Activated CD4-positive, alpha-beta T cell treated with anti-CD3 and anti-CD28 coated beads, Interleukin-2, amount 10 ng/mL, durations not matched to agents 24 days and 14 days (primary cell): ENCODE measurements at regions not wholly inside any gene's neighbourhood (a gene's known extent, or its start where the extent isn't known, plus 50 kb on each side); places are given as distances from the start of the nearest gene placed in this dataset.

Experiments used
- DNase-seq: peaks from one replicate; pipeline ENCODE4 v3.0.0; 2022
- H3K27ac Mint-ChIP-seq: one replicate; pipeline ENCODE4 v1.8.0; 2022; ENCODE audit warnings: mild to moderate bottlenecking, mixed read lengths
- H3K27me3 Mint-ChIP-seq: one replicate; pipeline ENCODE4 v1.8.0; 2022; ENCODE audit warnings: mixed read lengths
- H3K36me3 Mint-ChIP-seq: one replicate; pipeline ENCODE4 v1.8.0; 2022; ENCODE audit warnings: low read depth, mild to moderate bottlenecking, mixed read lengths
- H3K4me1 Mint-ChIP-seq: one replicate; pipeline ENCODE4 v1.8.0; 2021; ENCODE audit warnings: mixed read lengths
- H3K4me3 Mint-ChIP-seq: one replicate; pipeline ENCODE4 v1.8.0; 2022; ENCODE audit warnings: mild to moderate bottlenecking, moderate library complexity, mixed read lengths
- H3K9me3 Mint-ChIP-seq: one replicate; pipeline ENCODE4 v1.8.0; 2021; ENCODE audit warnings: mixed read lengths
- intact Hi-C: fragments of 100-400 bp; cut with micrococcal nuclease; formaldehyde crosslinking; loops from one replicate; pipeline ENCODE4 v1.15.1; 2023

GRCh38 chr2:88320076-88320773 lies 132.3 kb downstream of the FOXI3 start:
- no peak overlapping the region for H3K4me3 Mint-ChIP-seq
- no peaks in the 10 kb centered on the region for H3K36me3 Mint-ChIP-seq
- no peaks in the 10 kb centered on the region for H3K9me3 Mint-ChIP-seq
- intact Hi-C loops, result no loop called here
- no peaks in the 10 kb centered on the region for H3K4me1 Mint-ChIP-seq
- DNase-seq, result no peak
- H3K27me3 Mint-ChIP-seq, result peaks cover 1% of the 10 kb centered on the region
- H3K27ac Mint-ChIP-seq, result no peak overlapping the region

GRCh38 chr2:88318956-88319330 lies 133.6 kb downstream of the FOXI3 start:
- Mint-ChIP-seq H3K4me3 (no peak overlapping the region), H3K27me3 (peaks cover 3% of the 10 kb centered on the region)

DNA sequence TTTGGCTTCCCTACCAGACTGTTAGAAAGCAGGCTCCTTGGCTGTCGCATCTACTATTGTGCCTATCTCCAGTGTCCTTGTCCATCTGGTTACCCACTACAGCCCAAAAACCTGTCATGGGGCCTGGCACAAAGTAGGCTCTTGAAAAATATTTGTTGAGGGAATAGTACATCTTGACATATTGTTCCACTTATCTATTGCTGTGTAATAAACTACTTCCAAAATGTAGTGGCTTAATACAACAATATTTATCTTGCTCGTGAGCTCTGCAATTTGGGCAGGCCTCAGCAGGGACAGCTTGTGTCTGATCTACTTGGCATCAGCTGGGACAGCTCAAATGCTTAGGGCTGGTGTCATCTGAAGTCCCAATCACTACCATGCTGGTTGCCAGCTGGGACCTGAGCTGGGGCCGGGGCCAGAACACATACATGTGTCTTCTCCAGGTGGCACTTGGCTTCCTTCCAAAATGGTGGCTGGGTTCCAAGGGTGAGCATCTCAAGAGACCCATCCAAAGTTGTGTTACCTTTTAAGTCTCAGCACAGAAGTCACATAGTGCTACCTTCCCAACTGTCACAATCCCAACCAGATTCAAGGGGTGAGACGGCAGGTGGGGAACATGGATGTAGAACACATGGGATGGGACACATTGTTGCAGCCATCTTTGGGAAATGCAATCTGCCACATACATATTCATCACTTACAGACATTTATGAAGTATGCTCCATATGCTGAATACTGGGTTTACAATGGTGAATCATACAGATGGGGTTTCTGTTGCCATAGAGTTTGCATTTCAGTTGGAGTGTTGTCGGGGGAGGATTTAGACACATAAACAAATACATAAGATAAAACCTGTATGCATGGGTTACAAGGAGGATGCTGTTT lies 134.2 kb downstream of the FOXI3 start:
- intact Hi-C loops, result no loop called here
- Mint-ChIP-seq H3K27ac (no peak overlapping the region), H3K4me1 (no peaks in the 10 kb centered on the region), H3K36me3 (no peaks in the 10 kb centered on the region), H3K27me3 (peaks cover 3% of the 10 kb centered on the region), H3K4me3 (no peak overlapping the region), H3K9me3 (no peaks in the 10 kb centered on the region)
- DNase-seq, result no peak

More at GRCh38 chr2:88318956-88319330, 133.6 kb downstream of the FOXI3 start:
- Mint-ChIP-seq H3K27ac (no peak overlapping the region), H3K36me3 (no peaks in the 10 kb centered on the region), H3K4me1 (no peaks in the 10 kb centered on the region), H3K9me3 (no peaks in the 10 kb centered on the region)
- intact Hi-C loops, result no loop called here
- no peak for DNase-seq

DNA sequence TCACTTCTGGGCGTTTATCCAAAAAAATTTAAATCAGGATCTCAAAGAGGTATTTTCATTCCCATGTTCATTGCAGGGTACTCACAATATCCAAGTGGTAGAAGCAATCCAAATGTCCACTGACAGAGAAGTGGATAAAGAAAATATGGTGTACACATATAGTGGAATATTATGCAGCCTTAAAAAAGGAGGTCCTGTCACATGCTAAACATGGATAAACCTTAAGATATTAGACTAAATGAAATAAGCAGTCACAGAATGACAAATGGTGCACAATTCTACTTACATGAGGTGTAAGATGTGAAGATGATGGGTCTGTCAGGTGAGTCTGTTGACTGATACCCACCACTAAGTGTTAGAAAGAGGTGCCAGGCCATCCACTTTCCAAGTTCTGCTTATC lies 140.6 kb downstream of the THNSL2 start:
- no peak overlapping the region for H3K27ac Mint-ChIP-seq

GRCh38 chr2:88307817-88308216 lies 137.7 kb downstream of the THNSL2 start:
- no peak overlapping the region for H3K4me3 Mint-ChIP-seq
- no peaks in the 10 kb centered on the region for H3K36me3 Mint-ChIP-seq
- intact Hi-C loops, result loop anchor here (2.0 kb wide), 1 partner anchor 117 kb away; no protein-coding TSS in a partner anchor
- H3K4me1 Mint-ChIP-seq, result no peaks in the 10 kb centered on the region
- peaks cover 3% of the 10 kb centered on the region for H3K9me3 Mint-ChIP-seq
- H3K27ac Mint-ChIP-seq, result no peak overlapping the region
- DNase-seq, result peak; percentile 66
- peaks cover 4% of the 10 kb centered on the region for H3K27me3 Mint-ChIP-seq

More for the DNA sequence above, 140.6 kb downstream of the THNSL2 start:
- H3K4me1 Mint-ChIP-seq, result no peaks in the 10 kb centered on the region
- H3K4me3 Mint-ChIP-seq, result no peak overlapping the region
- intact Hi-C loops, result no loop called here
- peaks cover 3% of the 10 kb centered on the region for H3K9me3 Mint-ChIP-seq
- no peaks in the 10 kb centered on the region for H3K36me3 Mint-ChIP-seq
- DNase-seq, result no peak
- H3K27me3 Mint-ChIP-seq, result peaks cover 3% of the 10 kb centered on the region

- Mint-ChIP-seq H3K4me3 (no peak overlapping the region), H3K27ac (no peak overlapping the region), H3K4me1 (no peaks in the 10 kb centered on the region), H3K9me3 (no peaks in the 10 kb centered on the region), H3K27me3 (peaks cover 4% of the 10 kb centered on the region), H3K36me3 (no peaks in the 10 kb centered on the region)
- DNase-seq, result no peak
- intact Hi-C loops, result no loop called here
Observed at GRCh38 chr2:88303865-88304264, 133.7 kb downstream of the THNSL2 start.

GRCh38 chr2:88296247-88296646 lies 126.1 kb downstream of the THNSL2 start:
- no peak overlapping the region for H3K4me3 Mint-ChIP-seq
- peaks cover 2% of the 10 kb centered on the region for H3K27me3 Mint-ChIP-seq
- H3K9me3 Mint-ChIP-seq, result no peaks in the 10 kb centered on the region
- intact Hi-C loops, result no loop called here
- no peaks in the 10 kb centered on the region for H3K4me1 Mint-ChIP-seq
- DNase-seq, result no peak
- no peaks in the 10 kb centered on the region for H3K36me3 Mint-ChIP-seq
- no peak overlapping the region for H3K27ac Mint-ChIP-seq

DNA sequence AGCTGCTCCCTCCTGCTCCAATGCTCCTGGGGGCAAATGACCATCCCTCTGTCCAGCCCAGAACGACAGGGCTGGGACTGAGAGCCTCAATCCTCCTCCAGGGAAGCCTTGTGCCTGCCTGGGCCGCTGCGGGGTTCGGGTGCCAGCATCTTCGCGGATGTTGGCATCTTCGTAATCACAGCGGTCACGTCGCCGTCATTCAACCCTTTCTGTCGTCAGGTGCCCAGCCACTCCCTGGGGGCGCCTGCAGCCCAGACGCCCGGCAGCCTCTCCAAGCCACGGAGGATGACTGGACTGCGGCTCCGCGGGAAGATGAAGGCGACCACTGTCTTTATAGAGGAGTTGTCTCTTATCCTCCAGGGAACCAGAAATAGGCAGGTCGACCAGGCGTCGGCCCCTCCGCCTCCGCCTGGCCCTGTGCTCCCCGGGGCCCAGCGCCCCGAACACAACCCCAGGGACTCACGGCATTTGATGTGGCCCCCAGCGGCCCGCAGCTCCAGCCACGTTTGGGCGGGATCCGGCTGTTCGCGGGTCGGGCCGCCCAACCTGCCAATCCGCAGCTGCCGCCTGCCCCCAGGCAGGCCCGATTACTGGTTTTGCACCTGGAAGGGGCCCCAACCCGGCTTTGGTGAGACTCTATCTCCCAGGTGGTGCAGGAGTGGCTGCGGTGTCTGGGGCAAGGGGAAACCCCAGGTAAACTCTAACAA lies 113.9 kb downstream of the THNSL2 start:
- no peak for DNase-seq
- Mint-ChIP-seq H3K27me3 (peaks cover 16% of the 10 kb centered on the region), H3K4me1 (no peaks in the 10 kb centered on the region), H3K27ac (no peak overlapping the region), H3K4me3 (no peak overlapping the region), H3K36me3 (no peaks in the 10 kb centered on the region), H3K9me3 (no peaks in the 10 kb centered on the region)
- intact Hi-C loops, result no loop called here

- H3K4me3 Mint-ChIP-seq, result no peak overlapping the region
- no peak overlapping the region for H3K27ac Mint-ChIP-seq
- H3K27me3 Mint-ChIP-seq, result peaks cover 14% of the 10 kb centered on the region
- DNase-seq, result no peak
- intact Hi-C loops, result no loop called here
- H3K4me1 Mint-ChIP-seq, result no peaks in the 10 kb centered on the region
- H3K9me3 Mint-ChIP-seq, result no peaks in the 10 kb centered on the region
- H3K36me3 Mint-ChIP-seq, result no peaks in the 10 kb centered on the region
Observed at GRCh38 chr2:88281302-88282217, 111.4 kb downstream of the THNSL2 start.

DNA sequence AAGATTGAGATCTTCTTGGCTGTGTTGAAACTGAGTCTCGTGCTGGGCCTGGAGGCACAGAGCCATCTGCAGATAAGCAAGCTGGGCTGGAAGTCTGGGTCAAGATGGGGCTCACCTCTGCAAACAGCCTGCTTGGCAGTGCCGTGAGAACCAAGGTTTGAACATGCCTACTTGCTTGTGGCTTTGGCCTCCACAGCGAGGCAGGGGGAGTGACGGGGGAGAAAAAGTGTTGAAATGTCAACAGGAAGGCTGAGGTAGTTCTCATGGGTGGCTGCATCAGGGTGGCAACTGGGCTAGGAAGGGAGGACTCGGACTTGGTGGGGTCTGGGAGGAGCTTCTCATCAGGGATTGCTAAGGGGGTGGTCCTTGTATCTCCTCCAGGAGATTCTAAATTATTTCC lies 99.7 kb downstream of the THNSL2 start:
- Mint-ChIP-seq H3K9me3 (no peaks in the 10 kb centered on the region), H3K36me3 (no peaks in the 10 kb centered on the region), H3K4me1 (peaks cover 7% of the 10 kb centered on the region), H3K27me3 (peaks cover 3% of the 10 kb centered on the region), H3K27ac (no peak overlapping the region), H3K4me3 (no peak overlapping the region)
- DNase-seq, result no peak
- intact Hi-C loops, result no loop called here

- no peak overlapping the region for H3K4me3 Mint-ChIP-seq
- peaks cover 12% of the 10 kb centered on the region for H3K27me3 Mint-ChIP-seq
- peak; percentile 61 for DNase-seq
Observed at GRCh38 chr2:88265352-88266303, 95.5 kb downstream of the THNSL2 start.

DNA sequence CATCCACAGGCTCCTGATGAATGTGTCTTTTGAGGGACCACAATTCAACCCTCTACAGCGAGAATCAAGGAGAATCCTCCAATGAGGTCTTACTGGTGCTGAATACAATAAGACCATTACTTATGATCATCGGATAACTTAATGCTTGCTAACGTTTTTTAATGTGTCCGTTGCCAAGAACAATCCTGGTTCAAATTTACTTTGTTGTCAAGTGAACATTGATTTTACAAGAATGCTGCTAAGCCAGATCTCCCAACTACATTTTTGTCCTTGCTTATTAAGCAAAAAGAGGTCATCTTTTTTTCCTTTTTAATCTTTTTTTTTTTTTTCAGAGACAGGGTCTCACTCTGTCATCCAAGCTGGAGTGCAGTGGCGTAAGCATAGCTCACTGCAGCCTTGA lies 93.7 kb downstream of the THNSL2 start:
- H3K4me3 Mint-ChIP-seq, result no peak overlapping the region
- H3K9me3 Mint-ChIP-seq, result no peaks in the 10 kb centered on the region
- no peak for DNase-seq
- no peak overlapping the region for H3K27ac Mint-ChIP-seq
- intact Hi-C loops, result no loop called here
- H3K4me1 Mint-ChIP-seq, result peaks cover 7% of the 10 kb centered on the region
- H3K27me3 Mint-ChIP-seq, result peaks cover 12% of the 10 kb centered on the region
- H3K36me3 Mint-ChIP-seq, result no peaks in the 10 kb centered on the region

More at GRCh38 chr2:88265352-88266303, 95.5 kb downstream of the THNSL2 start:
- H3K4me1 Mint-ChIP-seq, result peaks cover 7% of the 10 kb centered on the region
- no peak overlapping the region for H3K27ac Mint-ChIP-seq
- no peaks in the 10 kb centered on the region for H3K36me3 Mint-ChIP-seq
- intact Hi-C loops, result no loop called here
- no peaks in the 10 kb centered on the region for H3K9me3 Mint-ChIP-seq
